ENCODE measurements at regions not wholly inside any gene's neighbourhood (a gene's known extent, or its start where the extent isn't known, plus 50 kb on each side); places are given as distances from the start of the nearest gene placed in this dataset.
"Not testable (repeated sequence)": the region's sequence is repeated elsewhere in the genome, so short reads cannot be mapped to it uniquely, and the experiment has no call there.

GRCh38 chr6:34646714-34647113, 49.9 kb downstream of the ILRUN start:
- ATAC-seq (no peak), DNase-seq (ENCODE audit: low spot score) (no peak)
- Mint-ChIP-seq H3K36me3 (peaks cover 11% of the 10 kb centered on the region), H3K27ac (no peak overlapping the region), H3K4me1 (ENCODE audit: low read depth in 2 of 2) (peaks cover 21 to 33% of the 10 kb centered on the region in 2 donors), H3K9me3 (no peaks in the 10 kb centered on the region), H3K4me3 (no peak overlapping the region), H3K27me3 (no peaks in the 10 kb centered on the region)

- no peaks in the 10 kb centered on the region for H3K27me3 Mint-ChIP-seq
- H3K36me3 Mint-ChIP-seq: peaks cover 11% of the 10 kb centered on the region
- DNase-seq (ENCODE audit: low spot score) (no peak), ATAC-seq (no peak)
- no peaks in the 10 kb centered on the region for H3K9me3 Mint-ChIP-seq
- no peak overlapping the region for H3K4me3 Mint-ChIP-seq
- H3K27ac Mint-ChIP-seq: no peak overlapping the region
- peaks cover 18 to 33% of the 10 kb centered on the region in 2 donors for H3K4me1 Mint-ChIP-seq (ENCODE audit: low read depth in 2 of 2)
Observed at GRCh38 chr6:34645627-34646026, 50.9 kb downstream of the ILRUN start.

GRCh38 chr6:34644716-34645115, 51.9 kb downstream of the ILRUN start:
- ATAC-seq (no peak), DNase-seq (ENCODE audit: low spot score) (no peak)
- Mint-ChIP-seq H3K36me3 (peaks cover 11% of the 10 kb centered on the region), H3K27me3 (no peaks in the 10 kb centered on the region), H3K9me3 (no peaks in the 10 kb centered on the region), H3K4me1 (ENCODE audit: low read depth in 2 of 2) (peaks cover 21 to 38% of the 10 kb centered on the region in 2 donors), H3K27ac (peak overlapping the region; percentile 37 to 42), H3K4me3 (no peak overlapping the region)

- Mint-ChIP-seq H3K9me3 (no peaks in the 10 kb centered on the region), H3K27ac (no peak overlapping the region), H3K27me3 (no peaks in the 10 kb centered on the region), H3K4me1 (ENCODE audit: low read depth in 2 of 2) (peaks cover 31 to 41% of the 10 kb centered on the region in 2 donors), H3K36me3 (peaks cover 11% of the 10 kb centered on the region), H3K4me3 (no peak overlapping the region)
- no peak for DNase-seq (ENCODE audit: low spot score)
- no peak for ATAC-seq
Observed at GRCh38 chr6:34642427-34642826, 54.1 kb downstream of the ILRUN start.

GRCh38 chr6:34640074-34640849, 56.3 kb downstream of the ILRUN start:
- Mint-ChIP-seq H3K27ac (peak overlapping the region in 1 of 2 donors; percentile 10), H3K4me1 (ENCODE audit: low read depth in 2 of 2) (peaks cover 18 to 24% of the 10 kb centered on the region in 2 donors)
- not testable (repeated sequence) for H3K36me3 Mint-ChIP-seq; DNase-seq (ENCODE audit: low spot score); H3K27me3 Mint-ChIP-seq; H3K9me3 Mint-ChIP-seq; H3K4me3 Mint-ChIP-seq; ATAC-seq

GRCh38 chr6:34638834-34639736, 57.5 kb downstream of the ILRUN start:
- Mint-ChIP-seq H3K27ac (peak overlapping the region; percentile 10 to 47), H3K27me3 (no peaks in the 10 kb centered on the region), H3K4me3 (peak overlapping the region; percentile 15), H3K9me3 (no peaks in the 10 kb centered on the region), H3K4me1 (ENCODE audit: low read depth in 2 of 2) (peaks cover 14 to 21% of the 10 kb centered on the region in 2 donors), H3K36me3 (no peaks in the 10 kb centered on the region)
- ATAC-seq (peak; percentile 52 to 82), DNase-seq (ENCODE audit: low spot score) (no peak)

GRCh38 chr6:34633785-34634184, 62.8 kb downstream of the ILRUN start:
- Mint-ChIP-seq H3K9me3 (no peaks in the 10 kb centered on the region), H3K4me3 (no peak overlapping the region), H3K36me3 (peaks cover 5% of the 10 kb centered on the region), H3K27me3 (no peaks in the 10 kb centered on the region), H3K27ac (peak overlapping the region in 1 of 2 donors; percentile 26), H3K4me1 (ENCODE audit: low read depth in 2 of 2) (peaks cover 11 to 22% of the 10 kb centered on the region in 2 donors)
- ATAC-seq: no peak
- no peak for DNase-seq (ENCODE audit: low spot score)

- DNase-seq (ENCODE audit: low spot score) (no peak), ATAC-seq (no peak)
- Mint-ChIP-seq H3K4me3 (no peak overlapping the region), H3K4me1 (ENCODE audit: low read depth in 2 of 2) (peaks cover 9 to 18% of the 10 kb centered on the region in 2 donors), H3K9me3 (no peaks in the 10 kb centered on the region), H3K27ac (no peak overlapping the region), H3K36me3 (peaks cover 5% of the 10 kb centered on the region), H3K27me3 (no peaks in the 10 kb centered on the region)
Observed at GRCh38 chr6:34633256-34633655, 63.3 kb downstream of the ILRUN start.

GRCh38 chr6:34630040-34630439, 66.5 kb downstream of the ILRUN start:
- H3K4me1 Mint-ChIP-seq (ENCODE audit: low read depth in 2 of 2): peaks cover 21 to 23% of the 10 kb centered on the region in 2 donors
- H3K27me3 Mint-ChIP-seq: no peaks in the 10 kb centered on the region
- H3K4me3 Mint-ChIP-seq: no peak overlapping the region
- no peak for ATAC-seq
- no peaks in the 10 kb centered on the region for H3K9me3 Mint-ChIP-seq
- no peak overlapping the region for H3K27ac Mint-ChIP-seq
- DNase-seq (ENCODE audit: low spot score): no peak
- peaks cover 5% of the 10 kb centered on the region for H3K36me3 Mint-ChIP-seq

GRCh38 chr6:34627296-34627695, 69.3 kb downstream of the ILRUN start:
- no peak overlapping the region for H3K4me3 Mint-ChIP-seq
- no peaks in the 10 kb centered on the region for H3K27me3 Mint-ChIP-seq
- peaks cover 21 to 25% of the 10 kb centered on the region in 2 donors for H3K4me1 Mint-ChIP-seq (ENCODE audit: low read depth in 2 of 2)
- no peak for DNase-seq (ENCODE audit: low spot score)
- ATAC-seq: no peak
- H3K36me3 Mint-ChIP-seq: no peaks in the 10 kb centered on the region
- H3K9me3 Mint-ChIP-seq: no peaks in the 10 kb centered on the region
- no peak overlapping the region for H3K27ac Mint-ChIP-seq

- H3K27ac Mint-ChIP-seq: no peak overlapping the region
- DNase-seq (ENCODE audit: low spot score): no peak
- H3K27me3 Mint-ChIP-seq: no peaks in the 10 kb centered on the region
Observed at GRCh38 chr6:34618430-34619182, 62.5 kb upstream of the SPDEF start.

GRCh38 chr6:34617231-34617630, 61.1 kb upstream of the SPDEF start:
- H3K4me3 Mint-ChIP-seq: no peak overlapping the region
- DNase-seq (ENCODE audit: low spot score) (no peak), ATAC-seq (no peak)
- H3K4me1 Mint-ChIP-seq (ENCODE audit: low read depth in 2 of 2): peaks cover 17 to 23% of the 10 kb centered on the region in 2 donors
- H3K27me3 Mint-ChIP-seq: no peaks in the 10 kb centered on the region
- no peaks in the 10 kb centered on the region for H3K9me3 Mint-ChIP-seq
- no peaks in the 10 kb centered on the region for H3K36me3 Mint-ChIP-seq
- peak overlapping the region in 1 of 2 donors; percentile 36 for H3K27ac Mint-ChIP-seq

More at GRCh38 chr6:34618430-34619182, 62.5 kb upstream of the SPDEF start:
- Mint-ChIP-seq H3K4me1 (ENCODE audit: low read depth in 2 of 2) (peaks cover 22 to 30% of the 10 kb centered on the region in 2 donors), H3K9me3 (no peaks in the 10 kb centered on the region), H3K36me3 (no peaks in the 10 kb centered on the region), H3K4me3 (no peak overlapping the region)
- ATAC-seq: no peak

- no peak for ATAC-seq
- Mint-ChIP-seq H3K4me1 (ENCODE audit: low read depth in 2 of 2) (peaks cover 19 to 27% of the 10 kb centered on the region in 2 donors), H3K9me3 (no peaks in the 10 kb centered on the region), H3K4me3 (no peak overlapping the region), H3K36me3 (no peaks in the 10 kb centered on the region), H3K27me3 (no peaks in the 10 kb centered on the region), H3K27ac (no peak overlapping the region)
- DNase-seq (ENCODE audit: low spot score): no peak
Observed at GRCh38 chr6:34616227-34616585, 60.1 kb upstream of the SPDEF start.

Data from natural killer cell treated with Interleukin-12 subunit alpha and Interleukin-12 subunit beta and Interleukin-15 and Interleukin-18, amount 100 ng/mL, for 72 hours (primary cell).